OCI-LY7 (cell line): ENCODE measurements at regions not wholly inside any gene's neighbourhood (a gene's known extent, or its start where the extent isn't known, plus 50 kb on each side); places are given as distances from the start of the nearest gene placed in this dataset.

Source experiments
- BruUV-seq: library from RNA; stranded (reverse); fragments of 400-500 nt; replicated peaks from 2 replicates; lab custom pipeline; 2021; lab: Mats Ljungman, UMichigan
- CTCF ChIA-PET: fragments of 300-600 bp; sonication (Branson Sonifier 250); formaldehyde crosslinking; loops from one replicate; lab custom pipeline; 2022; ENCODE audit warnings: antibody characterized with exemption; ENCODE audit not compliant: unreplicated experiment; lab: Charles Lee
- POLR2A ChIA-PET: fragments of 300-600 bp; sonication (Branson Sonifier 250); formaldehyde crosslinking; loops from one replicate; lab custom pipeline; 2022; ENCODE audit warnings: antibody characterized with exemption; lab: Charles Lee
- DNase-seq: peaks from one replicate; pipeline ENCODE4 v3.0.0-alpha.2; 2015; ENCODE audit warnings: low spot score
- H2AFZ ChIP-seq: fragments of 200-600 bp; sonication (generic), shearing (Covaris generic); 2 replicates; pipeline ENCODE4 v1.6.1; 2014; ENCODE audit warnings: mild to moderate bottlenecking, antibody characterized with exemption, low read length, moderate library complexity
- H3K27ac ChIP-seq: fragments of 200-600 bp; sonication (generic); 2 replicates; pipeline ENCODE4 v1.5.1; 2014; ENCODE audit warnings: mixed run types, low read depth, mild to moderate bottlenecking, moderate library complexity, low read length, inconsistent platforms; ENCODE audit not compliant: poor library complexity, severe bottlenecking
- H3K36me3 ChIP-seq: fragments of 200-600 bp; sonication (generic); 2 replicates; pipeline ENCODE4 v1.6.1; 2014; ENCODE audit warnings: mild to moderate bottlenecking, antibody characterized with exemption, low read length, moderate library complexity, mixed read lengths; ENCODE audit not compliant: insufficient read depth
- H3K4me1 ChIP-seq: fragments of 200-600 bp; sonication (generic); 2 replicates; pipeline ENCODE4 v1.5.1; 2014; ENCODE audit warnings: mild to moderate bottlenecking, low read length; ENCODE audit not compliant: insufficient read depth, poor library complexity, severe bottlenecking
- H3K4me2 ChIP-seq: fragments of 200-600 bp; sonication (generic); 2 replicates; pipeline ENCODE4 v1.6.1; 2014; ENCODE audit warnings: mild to moderate bottlenecking, low read length
- H3K4me3 ChIP-seq: fragments of 200-600 bp; sonication (generic); 2 replicates; pipeline ENCODE4 v1.5.1; 2014; ENCODE audit warnings: mild to moderate bottlenecking, low read depth, low read length; ENCODE audit not compliant: poor library complexity, severe bottlenecking
- H3K79me2 ChIP-seq: fragments of 200-600 bp; sonication (generic); 2 replicates; pipeline ENCODE4 v1.6.1; 2016; ENCODE audit warnings: low read depth, mild to moderate bottlenecking, low read length, moderate library complexity, mixed read lengths; ENCODE audit not compliant: insufficient read depth
- H3K9me2 ChIP-seq: fragments of 200-600 bp; sonication (generic); 2 replicates; pipeline ENCODE4 v1.6.1; 2016; ENCODE audit warnings: mild to moderate bottlenecking, low read length, mixed read lengths; ENCODE audit not compliant: insufficient read depth
- H3K9me3 ChIP-seq: fragments of 200-600 bp; sonication (generic); 2 replicates; pipeline ENCODE4 v1.6.1; 2014; ENCODE audit warnings: mild to moderate bottlenecking, mixed run types, low read length, mixed read lengths
- H4K20me1 ChIP-seq: fragments of 200-600 bp; sonication (generic); 2 replicates; pipeline ENCODE4 v1.6.1; 2014; ENCODE audit warnings: mild to moderate bottlenecking, antibody characterized with exemption, low read length, moderate library complexity, mixed read lengths; ENCODE audit not compliant: insufficient read depth
- EZH2phosphoT487 ChIP-seq: fragments of 200-600 bp; sonication (generic); IDR thresholded peaks from 2 replicates; pipeline ENCODE4 v1.6.1; 2018; ENCODE audit warnings: low read depth, borderline replicate concordance, mild to moderate bottlenecking, mixed run types, antibody characterized with exemption, low read length, moderate library complexity, mixed read lengths
- intact Hi-C: fragments of 100-400 bp; cut with micrococcal nuclease; formaldehyde crosslinking; loops from one replicate; pipeline ENCODE4 v1.10.0; 2022; ENCODE audit not compliant: unreplicated experiment
- TF ChIP-seq, protein P1 (sequence below): fragments of 200-600 bp; sonication (generic); conservative IDR thresholded peaks from 2 replicates; pipeline ENCODE4 v1.5.1; 2014; ENCODE audit warnings: mild to moderate bottlenecking, antibody characterized with exemption, low read length, moderate library complexity, mixed read lengths

DNA sequence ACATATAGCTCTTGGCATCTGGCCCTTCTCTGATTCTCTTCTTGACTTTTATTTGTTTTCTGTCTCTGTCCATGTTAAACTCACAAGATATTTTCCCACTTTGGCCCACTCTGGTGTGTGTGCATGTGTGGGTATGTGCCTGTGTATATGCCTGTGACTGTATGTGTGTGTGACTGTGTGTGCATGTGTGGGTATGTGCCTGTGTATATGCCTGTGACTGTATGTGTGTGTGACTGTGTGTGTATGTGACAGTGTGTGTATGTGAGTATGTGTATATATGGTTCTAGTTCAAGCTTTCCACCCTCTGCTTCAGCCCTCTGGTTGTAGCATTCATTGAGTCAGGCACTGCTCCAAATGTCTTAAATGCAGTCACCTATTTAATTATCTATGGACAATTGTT lies 88.6 kb upstream of the GGTLC1 start:
- H3K79me2 ChIP-seq, result no peaks in the 10 kb centered on the region
- H3K4me2 ChIP-seq, result no peak overlapping the region
- DNase-seq, result no peak
- H4K20me1 ChIP-seq, result no peaks in the 10 kb centered on the region
- H3K4me1 ChIP-seq, result no peaks in the 10 kb centered on the region
- no peaks in the 10 kb centered on the region for H3K9me3 ChIP-seq
- intact Hi-C loops, result no loop called here
- ChIA-PET POLR2A (no interaction called here), CTCF (no interaction called here)
- no TSS peak for BruUV-seq
- no peaks in the 10 kb centered on the region for H3K9me2 ChIP-seq
- H2AFZ ChIP-seq, result no peak overlapping the region
- no peak overlapping the region for H3K4me3 ChIP-seq
- H3K27ac ChIP-seq, result no peak overlapping the region
- H3K36me3 ChIP-seq, result no peaks in the 10 kb centered on the region
- TF ChIP-seq EZH2phosphoT487, result no peak
- TF ChIP-seq, protein P1, sequence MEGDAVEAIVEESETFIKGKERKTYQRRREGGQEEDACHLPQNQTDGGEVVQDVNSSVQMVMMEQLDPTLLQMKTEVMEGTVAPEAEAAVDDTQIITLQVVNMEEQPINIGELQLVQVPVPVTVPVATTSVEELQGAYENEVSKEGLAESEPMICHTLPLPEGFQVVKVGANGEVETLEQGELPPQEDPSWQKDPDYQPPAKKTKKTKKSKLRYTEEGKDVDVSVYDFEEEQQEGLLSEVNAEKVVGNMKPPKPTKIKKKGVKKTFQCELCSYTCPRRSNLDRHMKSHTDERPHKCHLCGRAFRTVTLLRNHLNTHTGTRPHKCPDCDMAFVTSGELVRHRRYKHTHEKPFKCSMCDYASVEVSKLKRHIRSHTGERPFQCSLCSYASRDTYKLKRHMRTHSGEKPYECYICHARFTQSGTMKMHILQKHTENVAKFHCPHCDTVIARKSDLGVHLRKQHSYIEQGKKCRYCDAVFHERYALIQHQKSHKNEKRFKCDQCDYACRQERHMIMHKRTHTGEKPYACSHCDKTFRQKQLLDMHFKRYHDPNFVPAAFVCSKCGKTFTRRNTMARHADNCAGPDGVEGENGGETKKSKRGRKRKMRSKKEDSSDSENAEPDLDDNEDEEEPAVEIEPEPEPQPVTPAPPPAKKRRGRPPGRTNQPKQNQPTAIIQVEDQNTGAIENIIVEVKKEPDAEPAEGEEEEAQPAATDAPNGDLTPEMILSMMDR, result no peak

DNA sequence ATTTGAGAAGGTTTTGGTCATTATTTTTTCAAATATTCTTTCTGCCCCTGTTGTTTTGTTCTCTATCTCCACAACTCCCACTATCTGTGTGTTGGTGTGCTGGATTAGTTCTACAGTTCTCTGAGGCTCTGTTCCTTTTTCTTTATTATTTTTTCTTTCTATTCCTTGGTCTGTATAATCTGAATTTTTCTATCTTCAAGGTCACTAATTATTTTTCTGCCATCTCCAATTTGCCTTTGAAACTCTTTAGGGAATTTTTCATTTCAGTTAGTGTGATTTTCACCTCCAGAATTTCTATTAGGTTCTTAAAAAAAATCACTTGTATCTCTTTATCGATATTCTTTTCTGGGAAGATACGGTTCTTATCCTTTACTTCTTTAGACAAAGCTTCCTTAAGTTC lies 82.1 kb upstream of the GGTLC1 start:
- Histone ChIP-seq H4K20me1 (no peaks in the 10 kb centered on the region), H3K4me2 (no peak overlapping the region), H3K9me2 (no peaks in the 10 kb centered on the region), H2AFZ (no peak overlapping the region), H3K4me1 (no peaks in the 10 kb centered on the region), H3K27ac (no peak overlapping the region), H3K9me3 (no peaks in the 10 kb centered on the region), H3K36me3 (no peaks in the 10 kb centered on the region), H3K79me2 (no peaks in the 10 kb centered on the region), H3K4me3 (no peak overlapping the region)
- TF ChIP-seq, protein P1, result no peak
- no peak for TF ChIP-seq EZH2phosphoT487
- CTCF ChIA-PET, result no interaction called here
- no peak for DNase-seq
- no TSS peak for BruUV-seq
- POLR2A ChIA-PET, result no interaction called here
- intact Hi-C loops, result no loop called here

DNA sequence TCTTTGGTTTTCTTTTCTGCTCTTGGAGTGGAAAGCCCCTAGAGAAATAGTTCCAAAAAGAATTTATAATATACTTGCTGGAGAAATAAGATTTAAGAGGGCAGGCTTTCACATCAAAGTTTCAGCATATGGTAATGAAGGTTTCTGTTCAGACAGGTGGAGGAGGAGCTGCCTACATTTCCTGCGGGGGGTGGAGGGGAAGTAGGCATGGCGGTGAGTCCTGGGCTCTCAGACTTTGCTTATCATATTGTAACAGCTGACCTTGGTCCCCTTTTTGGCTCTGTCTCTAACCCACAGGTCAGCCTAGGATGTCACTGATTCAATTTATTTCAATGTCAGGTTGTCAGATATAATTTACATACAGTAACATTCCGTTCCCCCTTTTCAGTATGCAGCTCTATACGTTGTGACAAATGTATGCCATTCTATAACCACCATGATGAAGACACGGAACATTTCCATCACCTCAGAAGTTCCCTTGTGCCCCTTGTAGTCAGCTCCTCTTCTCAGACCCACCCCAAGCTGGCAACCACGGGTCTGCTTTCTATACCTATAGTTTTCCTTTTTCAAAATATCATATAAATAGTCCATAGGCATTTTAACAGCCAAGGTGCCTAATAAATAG lies 77.6 kb upstream of the GGTLC1 start:
- Histone ChIP-seq H3K9me2 (no peaks in the 10 kb centered on the region), H3K4me1 (no peaks in the 10 kb centered on the region), H3K4me3 (no peak overlapping the region), H4K20me1 (no peaks in the 10 kb centered on the region), H2AFZ (no peak overlapping the region), H3K27ac (no peak overlapping the region), H3K4me2 (no peak overlapping the region), H3K9me3 (no peaks in the 10 kb centered on the region), H3K79me2 (no peaks in the 10 kb centered on the region), H3K36me3 (no peaks in the 10 kb centered on the region)
- ChIA-PET POLR2A (no interaction called here), CTCF (no interaction called here)
- BruUV-seq, result no TSS peak
- no peak for TF ChIP-seq EZH2phosphoT487
- TF ChIP-seq, protein P1, result no peak
- no peak for DNase-seq
- intact Hi-C loops, result no loop called here
